ENCODE measurements at regions not wholly inside any gene's neighbourhood (a gene's known extent, or its start where the extent isn't known, plus 50 kb on each side); places are given as distances from the start of the nearest gene placed in this dataset.

DNA sequence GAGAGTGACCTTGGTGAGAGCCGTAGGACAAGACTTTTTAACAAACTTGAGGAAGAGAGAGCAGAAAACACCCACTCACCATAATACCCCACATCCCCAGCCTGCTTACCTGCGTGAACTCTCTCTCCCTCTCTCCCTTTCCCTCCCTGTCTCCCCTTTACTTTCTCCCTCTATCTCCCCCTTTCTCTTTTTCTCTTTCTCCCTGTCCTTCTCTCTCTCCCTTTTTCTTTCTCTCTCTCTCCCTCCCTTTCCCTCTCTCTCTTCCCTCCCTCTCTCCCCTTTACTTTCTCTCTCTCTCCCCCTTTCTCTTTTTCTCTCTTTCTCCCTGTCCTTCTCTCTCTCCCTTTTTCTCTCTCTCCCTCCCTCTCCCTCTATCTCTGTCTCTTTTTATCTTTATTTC, 464.0 kb upstream of the AUTS2 start:
- no peak for DNase-seq

DNA sequence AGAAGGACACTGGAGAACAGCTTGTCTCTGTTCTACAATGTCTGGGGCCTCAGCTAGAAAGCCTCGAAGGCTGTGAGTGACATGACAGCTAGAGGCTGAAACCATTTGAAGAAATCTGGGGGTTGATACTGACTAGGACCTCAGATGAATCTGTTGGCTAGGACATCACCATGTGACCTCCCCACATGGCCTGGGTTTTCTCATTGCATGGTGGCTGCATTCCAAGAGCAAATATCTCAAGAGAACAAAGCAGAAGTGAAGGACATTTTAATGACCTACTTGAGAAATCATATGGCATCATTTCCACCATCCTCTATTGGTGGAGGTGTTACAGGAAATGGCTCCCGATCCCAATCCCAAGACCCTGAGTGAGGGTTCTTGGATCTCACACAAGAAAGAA, 450.6 kb upstream of the AUTS2 start:
- DNase-seq: no peak

DNA sequence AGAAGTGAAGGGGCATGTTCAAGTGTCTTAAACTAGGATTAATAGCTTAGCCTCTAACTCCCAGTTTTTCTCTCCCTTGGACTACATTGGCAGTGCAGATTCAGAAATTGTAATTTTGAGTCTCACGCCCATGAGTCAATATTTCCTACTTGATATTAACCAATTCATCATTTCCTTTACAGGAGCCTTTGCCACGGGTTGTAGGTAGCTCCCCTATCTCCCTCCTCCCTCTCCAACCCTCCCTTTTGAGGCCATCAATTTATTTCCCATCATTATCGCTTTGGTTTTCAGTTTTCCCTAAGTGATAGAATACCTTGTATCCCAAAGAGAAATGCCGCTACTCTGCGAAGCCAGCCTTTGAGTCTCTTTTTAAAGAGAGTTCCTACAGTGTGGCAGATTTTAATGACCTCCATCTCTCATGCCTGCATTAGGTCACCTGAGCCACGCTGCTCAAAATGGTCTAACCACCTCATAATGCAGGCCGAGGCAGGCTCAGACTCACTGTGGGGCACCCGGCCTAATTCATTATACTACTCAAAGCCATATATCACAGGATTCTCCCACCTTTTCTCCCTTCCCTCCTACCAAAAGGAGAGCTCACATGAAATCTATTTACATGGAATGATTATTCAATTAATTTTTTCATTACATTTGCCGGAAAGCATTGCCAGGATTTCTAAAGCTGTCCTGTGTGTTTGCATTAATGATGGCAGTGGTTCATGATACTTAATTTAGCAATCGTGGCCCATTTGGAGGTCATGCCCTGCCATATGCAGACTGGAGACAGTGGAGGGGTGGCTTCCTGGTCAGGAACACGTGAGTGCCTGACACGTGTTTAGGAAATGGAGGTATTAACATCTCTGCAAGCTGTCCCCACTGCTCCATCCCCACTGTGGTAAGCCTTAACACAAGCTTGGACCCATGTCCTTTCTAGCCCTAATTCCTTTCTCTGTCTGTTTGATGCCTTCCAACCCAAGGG, 448.2 kb upstream of the AUTS2 start:
- DNase-seq: no peak

DNA sequence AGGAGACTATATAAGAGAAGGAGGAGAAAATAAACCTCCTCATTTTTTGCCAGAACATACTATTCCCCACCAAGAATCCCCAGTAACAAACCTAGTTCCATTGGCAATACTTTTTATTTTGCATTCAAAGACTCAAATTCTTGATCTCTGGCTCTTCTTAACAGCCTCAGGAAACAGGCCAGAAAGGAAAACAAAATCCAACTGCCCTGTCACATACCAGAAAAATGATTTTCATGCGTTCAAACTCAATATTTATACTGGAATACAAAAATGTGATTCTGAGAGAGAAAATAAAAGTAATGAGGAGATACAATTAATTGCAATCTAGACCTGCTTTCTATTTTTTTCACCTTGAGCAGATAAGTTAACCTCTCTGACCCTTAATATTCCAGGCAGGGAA, 435.9 kb upstream of the AUTS2 start:
- no peak for DNase-seq

DNA sequence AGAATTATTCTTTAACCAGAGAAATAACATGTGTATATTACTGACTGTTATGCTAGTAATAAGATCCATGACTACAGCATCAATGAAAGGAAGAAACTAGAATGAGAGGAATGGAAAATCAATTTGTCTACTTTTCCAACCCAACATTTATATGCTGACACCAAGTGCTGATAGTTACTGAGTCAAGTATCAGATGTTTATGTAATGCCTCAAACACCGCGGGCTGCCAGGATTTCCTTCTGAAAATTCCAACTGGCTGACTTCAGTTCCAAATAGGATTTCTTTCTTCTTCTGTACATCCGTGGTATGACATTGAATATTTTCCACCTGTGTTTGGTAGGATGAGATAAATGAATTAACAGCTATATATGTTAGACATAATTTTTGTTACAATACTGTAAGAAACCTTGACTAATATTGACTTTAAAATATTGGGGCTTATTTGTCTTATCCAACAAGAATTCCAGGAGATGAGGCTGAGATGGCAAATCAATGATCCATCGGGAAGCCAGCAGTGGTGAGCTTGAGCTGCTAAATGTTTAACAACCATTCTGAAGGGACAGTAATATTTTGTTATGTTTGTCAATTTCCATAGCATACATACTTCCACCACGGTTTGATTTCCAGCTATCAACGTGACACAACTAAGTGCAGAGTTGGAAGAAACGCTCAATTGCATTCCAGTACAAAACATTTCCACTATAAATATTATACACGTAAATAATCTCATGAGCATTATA, 435.2 kb upstream of the AUTS2 start:
- DNase-seq: no peak

DNA sequence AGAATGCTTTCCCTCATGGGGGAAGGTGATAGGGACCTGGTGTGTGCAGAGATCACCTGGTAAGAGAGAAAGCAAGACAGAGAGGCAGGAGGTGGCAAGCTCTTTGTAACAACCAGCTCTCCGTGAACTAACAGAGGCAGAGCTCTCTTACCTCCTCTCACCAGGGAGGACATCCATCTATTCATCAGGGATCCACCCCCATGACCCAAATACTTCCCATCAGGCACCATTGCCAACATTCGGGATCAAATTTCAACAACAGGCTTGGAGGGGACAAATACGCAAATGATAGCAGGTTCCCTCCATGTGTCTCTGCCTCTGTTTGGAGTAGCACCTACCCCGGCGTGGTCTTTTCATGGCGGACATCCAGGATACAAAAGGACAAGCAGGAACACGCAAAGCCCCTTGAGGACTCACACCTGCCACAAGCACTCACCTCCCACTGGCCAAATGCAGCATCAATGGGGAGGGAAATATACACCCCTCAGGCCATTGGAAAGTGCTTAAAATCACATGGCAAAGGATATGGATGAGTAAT, 431.2 kb upstream of the AUTS2 start:
- DNase-seq: no peak

DNA sequence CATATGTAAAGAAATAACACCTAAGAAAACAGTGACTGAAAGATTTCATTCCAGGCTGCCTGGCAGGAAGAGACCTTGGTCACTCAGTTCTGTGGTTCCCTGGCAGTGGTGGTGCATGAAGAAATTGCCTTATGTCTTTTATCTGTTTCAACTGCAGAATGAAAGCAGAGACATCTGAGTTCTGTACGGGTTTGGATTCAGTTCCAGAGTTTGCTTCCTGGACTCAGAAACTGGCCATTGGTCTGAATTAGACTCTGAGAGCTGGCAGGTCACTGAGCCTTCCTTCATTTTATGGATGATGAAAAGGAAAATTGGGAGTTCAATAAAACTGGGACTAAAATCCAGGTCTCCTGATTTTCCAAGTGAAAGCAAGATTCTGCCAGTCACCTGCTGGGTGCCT, 428.9 kb upstream of the AUTS2 start:
- DNase-seq: no peak

DNA sequence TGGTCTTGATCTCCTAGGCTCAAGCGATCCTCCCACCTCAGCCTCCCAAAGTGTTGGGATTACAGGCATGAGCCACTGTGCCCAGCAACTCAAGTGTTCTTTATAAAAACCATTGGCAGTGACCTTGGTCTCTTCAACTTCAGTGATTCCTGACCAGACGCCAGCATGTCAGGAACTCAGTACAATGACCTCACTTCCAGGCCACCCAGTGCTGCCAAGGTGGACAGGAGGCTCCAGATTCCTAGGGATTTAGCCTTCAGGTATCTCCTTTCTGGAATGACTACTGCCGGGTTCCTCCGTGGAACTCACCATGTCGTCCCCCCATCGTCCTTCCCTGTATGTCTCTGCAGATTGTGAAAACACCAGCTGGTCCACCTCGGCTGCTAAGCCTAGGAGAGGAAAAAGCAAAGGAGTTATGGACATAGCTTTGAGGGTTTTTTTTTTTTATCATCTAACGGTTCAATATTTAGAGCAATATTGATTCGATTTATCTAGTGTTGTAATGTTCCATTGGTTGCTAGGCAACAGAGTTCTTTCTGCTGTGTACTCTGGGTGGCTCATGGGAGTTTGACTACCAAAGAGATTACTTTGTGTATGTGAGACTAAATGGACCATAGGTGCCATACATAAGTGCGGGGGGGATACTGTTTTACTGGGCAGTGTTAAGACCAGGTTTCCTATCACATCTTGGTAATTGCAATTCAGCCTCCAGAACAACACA, 425.8 kb upstream of the AUTS2 start:
- DNase-seq: no peak

DNA sequence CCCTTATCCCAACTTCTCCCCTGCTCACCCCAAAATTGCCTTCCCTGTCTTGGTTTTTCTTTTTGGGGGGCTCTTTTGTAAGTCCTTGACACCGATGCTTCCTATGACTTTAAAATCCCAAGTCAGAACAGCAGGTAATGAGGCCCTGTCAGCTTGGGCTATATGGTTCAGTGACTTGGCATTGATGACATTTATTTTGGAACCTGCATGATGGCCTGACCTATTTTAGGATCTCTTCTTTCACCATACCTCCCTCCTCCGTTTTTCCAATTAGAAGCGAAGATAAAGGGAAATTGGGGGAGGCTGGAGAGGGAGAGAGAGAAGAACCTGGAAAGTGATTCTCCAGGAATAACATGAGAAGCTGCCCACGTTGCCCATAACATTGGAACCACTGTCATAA, 424.9 kb upstream of the AUTS2 start:
- DNase-seq: no peak

DNA sequence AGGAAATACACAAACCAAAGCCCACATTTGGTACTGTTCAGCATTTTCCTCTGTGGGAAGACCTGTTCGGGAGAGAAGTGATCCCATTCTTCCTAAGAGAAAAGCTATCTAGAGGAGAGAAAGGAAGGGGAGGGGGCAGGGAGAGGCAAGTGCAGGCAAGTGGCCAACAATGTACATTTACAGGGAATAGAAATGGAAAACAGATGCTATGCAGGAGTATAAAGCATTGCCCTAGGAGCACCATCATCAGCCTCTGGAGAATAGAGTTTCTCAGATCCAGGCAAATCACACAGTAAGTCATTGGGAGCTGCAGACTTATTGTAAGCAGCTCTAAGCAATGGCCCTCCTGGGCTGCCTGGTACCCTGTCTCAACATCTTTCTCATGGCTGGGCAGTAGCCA, 424.4 kb upstream of the AUTS2 start:
- no peak for DNase-seq

DNA sequence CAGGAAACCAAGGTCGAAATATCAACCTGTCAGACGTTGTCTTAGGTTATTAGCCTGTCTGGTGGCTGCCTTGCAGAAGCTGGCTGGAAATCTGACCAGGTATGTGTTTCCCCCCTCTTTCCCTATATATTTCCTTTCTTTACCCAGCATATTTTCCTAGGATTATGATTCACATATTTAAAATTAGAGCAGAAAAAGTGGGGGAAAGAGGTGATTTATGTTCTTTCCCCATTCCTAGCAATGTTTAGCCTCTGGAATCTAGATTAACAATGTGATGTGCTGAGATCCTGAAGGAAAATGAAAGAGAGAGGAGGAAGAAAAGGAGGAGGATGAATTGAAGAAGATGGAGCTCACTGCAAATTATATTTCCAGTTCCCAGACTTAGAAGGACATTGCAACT, 421.4 kb upstream of the AUTS2 start:
- no peak for DNase-seq

DNA sequence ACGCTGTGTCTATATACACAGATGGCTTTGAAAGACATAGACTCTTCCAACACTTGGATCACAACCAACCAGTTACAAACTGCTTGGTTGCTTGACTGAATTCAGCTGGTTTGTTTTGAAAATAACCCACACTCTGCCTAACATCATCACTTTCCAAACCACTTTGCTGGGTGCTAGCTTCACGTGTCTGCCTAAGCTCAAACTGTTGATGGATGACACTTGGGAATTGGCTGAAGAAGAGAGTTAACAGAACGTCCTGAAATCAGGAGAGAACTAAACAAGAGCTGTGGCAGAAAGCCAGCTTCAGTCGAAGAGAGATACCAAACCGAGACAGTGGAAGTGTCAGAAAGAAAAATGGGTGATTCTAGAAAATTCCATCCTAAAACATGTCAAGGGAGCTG, 420.8 kb upstream of the AUTS2 start:
- no peak for DNase-seq

DNA sequence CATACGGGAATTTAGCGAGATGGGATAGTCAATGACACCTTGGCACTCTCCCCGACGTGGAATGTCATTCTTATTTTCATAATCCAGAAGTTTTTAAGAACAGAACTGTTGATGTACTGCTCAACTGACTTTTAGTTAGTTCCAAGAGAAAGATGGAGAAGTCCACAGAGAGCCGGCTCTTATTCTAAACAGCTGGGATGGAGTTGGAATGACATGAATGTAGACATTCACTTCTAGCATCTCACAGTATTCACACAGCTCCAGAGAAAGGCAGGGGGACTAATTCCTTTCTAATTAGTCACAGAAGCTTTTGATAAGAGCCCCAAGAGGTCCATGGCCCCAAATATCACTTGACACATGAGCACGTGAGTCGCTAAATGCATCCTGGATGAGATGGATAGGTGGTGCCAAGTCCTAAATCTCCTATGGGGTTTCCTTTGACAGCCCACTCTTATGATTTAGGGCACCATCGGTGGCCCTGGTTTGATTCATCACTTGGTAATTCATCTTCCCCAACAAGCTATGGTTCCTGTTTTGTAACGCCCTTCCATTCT, 420.3 kb upstream of the AUTS2 start:
- no peak for DNase-seq

DNA sequence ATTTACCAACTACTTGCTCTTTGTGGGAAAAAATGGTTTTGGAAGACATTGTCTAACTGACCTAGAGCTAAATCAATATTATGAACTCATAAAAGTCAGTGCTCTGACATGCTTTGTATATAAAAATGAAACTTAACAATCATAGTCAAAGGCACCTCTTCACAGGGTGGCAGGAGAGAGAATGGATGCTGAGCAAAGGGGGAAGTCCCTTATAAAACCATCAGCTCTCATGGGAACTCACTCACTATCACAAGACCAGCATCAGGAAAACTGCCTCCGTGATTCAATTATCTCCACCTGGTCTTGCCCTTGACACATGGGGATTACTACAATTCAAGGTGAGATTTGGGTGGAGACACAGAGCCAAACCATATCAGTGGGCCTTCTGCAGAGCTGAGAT, 417.6 kb upstream of the AUTS2 start:
- DNase-seq: no peak

DNA sequence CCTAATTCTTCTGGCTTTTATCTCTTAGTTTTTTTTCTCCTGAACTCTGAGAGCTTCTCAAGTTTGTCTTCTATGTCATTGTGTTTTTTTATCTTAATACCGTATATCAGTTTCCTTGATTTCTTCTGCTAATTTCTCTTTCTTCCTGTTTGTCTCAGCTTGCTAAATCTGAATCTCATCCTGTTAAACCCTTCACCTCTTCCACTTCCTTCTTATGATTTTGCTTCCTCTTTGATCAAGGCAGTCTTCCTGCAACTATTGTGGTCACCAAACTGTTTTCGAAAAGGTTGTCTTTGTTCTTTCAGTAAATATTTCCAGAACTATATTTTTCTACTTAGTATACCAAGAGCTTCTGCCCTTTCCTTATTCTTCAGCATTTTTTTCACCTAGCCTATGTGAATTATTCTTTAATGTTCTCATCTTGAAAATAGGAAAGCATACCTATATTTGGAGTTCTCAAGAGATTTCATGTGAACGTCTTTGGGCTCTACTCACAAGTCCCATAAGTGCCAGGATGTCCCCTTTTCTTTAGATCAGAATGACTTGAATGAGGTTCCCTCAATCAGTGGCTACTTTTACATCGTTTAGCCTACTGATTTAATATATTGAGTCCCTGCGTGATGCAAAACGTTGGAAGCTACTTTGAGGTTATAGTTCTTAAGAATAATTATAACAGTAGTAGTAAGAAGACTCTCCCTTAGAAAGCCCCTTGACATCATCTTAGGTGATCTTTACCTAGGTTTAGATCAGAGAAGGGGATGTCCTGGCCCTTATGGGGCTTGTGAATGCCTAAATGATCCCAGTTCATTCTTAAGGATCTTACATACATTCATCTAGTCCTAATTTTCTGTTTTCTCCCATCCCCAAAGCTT, 415.4 kb upstream of the AUTS2 start:
- DNase-seq: no peak

DNA sequence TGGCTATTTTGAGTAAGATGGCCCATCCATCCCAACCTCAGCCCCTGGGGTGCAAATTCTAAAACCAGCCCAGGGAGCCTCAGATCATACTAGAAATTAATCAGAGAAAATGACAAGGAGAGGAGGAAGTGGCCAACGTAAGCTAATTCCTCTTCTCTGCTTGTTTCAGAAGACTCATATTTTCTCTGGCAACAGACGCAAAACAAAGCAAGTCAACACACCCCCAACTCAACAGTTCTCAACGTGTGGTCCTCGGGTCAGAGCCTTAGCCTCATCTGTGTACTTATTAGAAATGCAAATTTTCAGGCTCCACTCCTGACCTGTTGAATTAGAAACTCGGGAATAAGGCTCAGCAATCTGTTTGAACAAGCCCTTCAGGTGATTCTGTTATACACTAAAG, 413.9 kb upstream of the AUTS2 start:
- DNase-seq: peak; percentile 28 to 36

DNA sequence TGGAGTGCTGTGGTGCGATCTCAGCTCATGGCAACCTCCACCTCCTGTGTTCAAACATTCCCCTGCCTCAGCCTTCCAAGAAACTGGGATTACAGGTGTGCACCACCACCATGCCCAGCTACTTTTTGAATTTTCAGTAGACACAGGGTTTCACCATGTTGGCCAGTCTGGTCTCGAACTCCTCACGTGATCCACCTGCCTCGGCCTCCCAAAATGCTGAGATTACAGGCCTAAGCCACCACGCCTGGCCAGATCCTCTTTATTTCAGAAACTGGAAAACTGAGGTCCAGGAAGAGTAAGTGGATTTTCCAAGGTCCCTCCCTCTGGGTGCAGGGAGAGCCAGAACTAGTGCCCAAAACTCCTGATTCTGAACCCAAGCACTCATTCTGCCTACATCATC, 413.1 kb upstream of the AUTS2 start:
- DNase-seq: no peak

DNA sequence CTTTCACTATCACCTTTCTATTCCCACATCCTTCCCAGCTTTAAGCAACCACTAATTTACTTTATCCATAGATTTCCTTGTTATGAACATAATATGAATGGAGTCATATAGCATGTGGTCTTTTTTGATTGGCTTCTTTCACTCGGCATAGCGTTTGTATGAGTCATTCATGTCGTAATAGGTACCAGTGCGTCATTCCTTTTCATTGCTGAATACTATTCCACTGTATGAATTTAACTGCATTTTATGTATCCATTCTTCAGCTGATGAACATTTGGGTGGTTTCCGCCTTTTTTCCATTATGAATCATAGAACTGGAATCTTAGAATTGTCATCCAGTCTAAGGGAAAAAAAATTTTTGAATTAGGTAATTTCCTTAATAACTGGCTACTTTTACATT, 411.3 kb upstream of the AUTS2 start:
- DNase-seq: no peak

DNA sequence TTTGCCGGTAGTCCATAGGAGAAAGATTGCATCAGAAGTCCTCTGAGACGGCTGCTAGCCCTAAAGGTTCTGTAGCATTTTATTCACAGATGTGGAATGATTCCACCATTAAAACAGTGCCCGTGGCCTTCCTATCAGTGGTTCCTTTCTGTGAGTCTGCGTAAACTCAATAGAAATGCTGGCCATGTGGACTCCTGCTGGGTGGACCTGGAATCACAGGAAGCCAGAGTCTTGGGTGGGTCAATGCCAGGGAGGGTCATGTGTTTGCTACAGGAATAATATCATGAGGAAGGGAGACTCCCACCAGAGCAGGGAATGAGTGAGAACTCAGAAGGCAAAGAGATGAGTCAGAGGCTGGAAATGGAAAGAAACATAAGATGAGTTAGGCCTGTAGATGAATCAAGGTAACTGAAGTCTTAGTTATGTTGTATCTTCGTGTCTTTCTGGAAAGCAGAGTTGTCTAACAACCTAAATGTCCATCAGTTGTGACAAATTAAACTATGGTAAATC, 410.4 kb upstream of the AUTS2 start:
- no peak for DNase-seq

DNA sequence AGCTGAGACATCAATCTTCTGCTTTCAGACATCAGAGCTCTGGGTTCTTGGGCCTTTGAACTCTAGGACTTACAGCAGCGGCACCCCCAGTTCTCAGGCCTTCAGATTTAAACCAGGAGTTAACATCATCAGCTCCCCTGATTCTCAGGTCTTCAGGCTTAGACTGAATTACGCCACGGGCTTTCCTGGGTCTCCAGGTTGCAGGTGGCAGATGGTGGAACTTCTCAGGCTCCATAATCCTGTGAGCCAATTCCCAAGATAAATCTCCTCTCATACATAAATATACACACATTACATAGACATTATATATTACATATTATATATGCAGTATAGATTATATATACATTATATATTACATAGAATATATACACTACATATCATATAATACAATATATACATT, 408.9 kb upstream of the AUTS2 start:
- DNase-seq: no peak

DNA sequence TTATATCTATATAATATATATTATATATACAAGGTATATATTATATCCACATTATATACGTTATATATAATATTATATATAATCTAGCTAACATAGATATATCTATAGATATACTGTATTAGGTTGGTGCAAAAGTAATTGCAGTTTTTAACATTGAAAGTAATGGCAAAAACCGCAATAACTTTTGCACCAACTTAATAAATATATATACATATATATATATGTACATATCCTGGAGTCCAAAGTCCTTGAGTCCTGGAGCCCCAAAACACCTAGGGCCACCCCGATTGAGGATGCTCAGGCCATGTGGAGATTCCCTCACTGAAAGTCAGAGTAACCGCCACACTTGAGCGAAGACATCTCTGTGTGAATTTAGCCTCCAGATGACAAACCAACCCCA, 408.2 kb upstream of the AUTS2 start:
- DNase-seq: no peak

DNA sequence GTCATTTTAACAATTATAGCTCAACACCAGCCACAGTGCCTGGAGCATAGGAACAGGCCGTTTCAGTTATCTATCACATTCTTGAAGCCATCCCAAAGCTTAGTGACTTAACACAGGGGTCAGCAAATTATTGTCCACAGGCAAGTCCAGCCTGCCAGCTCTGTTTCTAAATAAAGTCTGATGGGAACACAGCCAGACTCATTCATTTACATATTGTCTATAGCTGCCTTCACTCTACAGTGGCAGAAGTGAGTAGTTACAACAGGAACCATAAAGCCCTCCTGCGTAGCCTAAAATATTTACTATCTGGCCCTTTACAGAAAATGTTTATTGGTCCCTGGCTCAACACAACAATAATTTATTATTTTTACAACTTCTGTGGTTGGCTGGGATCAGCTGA, 407.5 kb upstream of the AUTS2 start:
- DNase-seq: peak in 1 of 2 experiments; percentile 25
